Osteoblast (primary cell): ENCODE measurements at regions not wholly inside any gene's neighbourhood (a gene's known extent, or its start where the extent isn't known, plus 50 kb on each side); places are given as distances from the start of the nearest gene placed in this dataset.

Experiments used
- DNase-seq: peaks from one replicate; pipeline ENCODE4 v3.0.0; 2011; ENCODE audit warnings: low spot score, mixed read lengths; ENCODE audit not compliant: insufficient read length; ENCODE audit errors: missing footprints
- H2AFZ ChIP-seq: 2 replicates; pipeline ENCODE4 v1.6.0; 2011; ENCODE audit warnings: mild to moderate bottlenecking, low read length
- H3K27ac ChIP-seq: 2 replicates; pipeline ENCODE4 v1.5.1; 2011; ENCODE audit warnings: mild to moderate bottlenecking, low read depth, low read length, moderate library complexity
- H3K27me3 ChIP-seq: 2 replicates; pipeline ENCODE4 v1.6.0; 2012; ENCODE audit warnings: mild to moderate bottlenecking, control low read depth, inconsistent platforms, low read length, moderate library complexity; ENCODE audit not compliant: insufficient read depth
- H3K36me3 ChIP-seq: 2 replicates; pipeline ENCODE4 v1.5.1; 2011; ENCODE audit warnings: mild to moderate bottlenecking, low read length, control low read depth, moderate library complexity; ENCODE audit not compliant: insufficient read depth
- H3K4me1 ChIP-seq: 2 replicates; pipeline ENCODE4 v1.5.1; 2011; ENCODE audit warnings: mild to moderate bottlenecking, low read length, control low read depth, moderate library complexity; ENCODE audit not compliant: insufficient read depth
- H3K4me2 ChIP-seq: 2 replicates; pipeline ENCODE4 v1.6.0; 2011; ENCODE audit warnings: mild to moderate bottlenecking, low read length; ENCODE audit not compliant: insufficient read depth
- H3K4me3 ChIP-seq: fragments of 200-600 bp; sonication (generic); 3 replicates; pipeline ENCODE4 v1.5.1; 2012; ENCODE audit warnings: mild to moderate bottlenecking, low read length, inconsistent platforms; ENCODE audit not compliant: insufficient read depth
- H3K79me2 ChIP-seq: 2 replicates; pipeline ENCODE4 v1.6.0; 2012; ENCODE audit warnings: mild to moderate bottlenecking, low read length, control low read depth, inconsistent platforms; ENCODE audit not compliant: insufficient read depth
- H3K9me3 ChIP-seq: 2 replicates; pipeline ENCODE4 v1.5.1; 2011; ENCODE audit warnings: low read depth, low read length, control low read depth
- H4K20me1 ChIP-seq: 2 replicates; pipeline ENCODE4 v1.6.0; 2012; ENCODE audit warnings: mild to moderate bottlenecking, low read length, control low read depth; ENCODE audit not compliant: insufficient read depth
- TF ChIP-seq, protein P1 (sequence below): IDR thresholded peaks from 2 replicates; pipeline ENCODE4 v1.5.1; 2011; ENCODE audit warnings: mild to moderate bottlenecking, low read depth, low read length, moderate library complexity; ENCODE audit errors: extremely low read depth

DNA sequence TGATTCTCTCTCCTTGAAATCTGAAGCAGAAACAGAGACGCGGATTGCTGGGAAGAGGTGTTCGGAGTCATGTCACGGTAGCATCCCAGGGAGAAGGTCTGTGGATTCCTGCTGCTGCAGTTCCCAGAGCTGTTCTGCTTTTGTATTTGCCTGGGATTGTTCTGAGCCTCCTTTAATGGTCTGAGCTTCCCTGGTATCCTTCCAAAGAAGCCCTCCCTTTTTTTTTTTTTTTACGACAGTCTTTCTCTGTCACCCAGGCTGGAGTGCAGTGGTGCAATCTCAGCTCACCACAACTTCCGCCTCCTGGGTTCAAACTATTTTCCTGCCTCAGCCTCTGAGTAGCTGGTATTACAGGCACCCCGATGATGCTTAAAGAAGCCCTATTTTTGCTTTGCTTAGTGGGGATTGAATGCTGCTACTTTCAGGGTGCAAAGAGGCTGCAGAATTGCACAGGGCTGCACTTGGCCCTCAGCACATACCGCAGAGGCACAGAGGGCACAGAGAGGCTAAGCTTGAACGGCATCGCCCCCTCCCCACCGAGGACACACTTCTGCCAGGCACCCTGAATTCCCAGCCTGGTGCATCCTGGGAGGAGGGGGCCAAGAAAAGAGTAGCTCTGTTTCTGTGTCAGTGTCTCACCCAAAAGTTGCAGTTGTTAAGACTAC, 208.6 kb upstream of the GALNT17 start:
- Histone ChIP-seq H2AFZ (no peak overlapping the region), H3K9me3 (no peaks in the 10 kb centered on the region), H3K27me3 (no peaks in the 10 kb centered on the region), H4K20me1 (no peaks in the 10 kb centered on the region), H3K79me2 (no peaks in the 10 kb centered on the region), H3K27ac (no peak overlapping the region), H3K4me3 (no peak overlapping the region), H3K4me1 (no peaks in the 10 kb centered on the region), H3K4me2 (no peak overlapping the region), H3K36me3 (no peaks in the 10 kb centered on the region)
- TF ChIP-seq, protein P1, sequence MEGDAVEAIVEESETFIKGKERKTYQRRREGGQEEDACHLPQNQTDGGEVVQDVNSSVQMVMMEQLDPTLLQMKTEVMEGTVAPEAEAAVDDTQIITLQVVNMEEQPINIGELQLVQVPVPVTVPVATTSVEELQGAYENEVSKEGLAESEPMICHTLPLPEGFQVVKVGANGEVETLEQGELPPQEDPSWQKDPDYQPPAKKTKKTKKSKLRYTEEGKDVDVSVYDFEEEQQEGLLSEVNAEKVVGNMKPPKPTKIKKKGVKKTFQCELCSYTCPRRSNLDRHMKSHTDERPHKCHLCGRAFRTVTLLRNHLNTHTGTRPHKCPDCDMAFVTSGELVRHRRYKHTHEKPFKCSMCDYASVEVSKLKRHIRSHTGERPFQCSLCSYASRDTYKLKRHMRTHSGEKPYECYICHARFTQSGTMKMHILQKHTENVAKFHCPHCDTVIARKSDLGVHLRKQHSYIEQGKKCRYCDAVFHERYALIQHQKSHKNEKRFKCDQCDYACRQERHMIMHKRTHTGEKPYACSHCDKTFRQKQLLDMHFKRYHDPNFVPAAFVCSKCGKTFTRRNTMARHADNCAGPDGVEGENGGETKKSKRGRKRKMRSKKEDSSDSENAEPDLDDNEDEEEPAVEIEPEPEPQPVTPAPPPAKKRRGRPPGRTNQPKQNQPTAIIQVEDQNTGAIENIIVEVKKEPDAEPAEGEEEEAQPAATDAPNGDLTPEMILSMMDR, result no peak
- peak; percentile 58 for DNase-seq

DNA sequence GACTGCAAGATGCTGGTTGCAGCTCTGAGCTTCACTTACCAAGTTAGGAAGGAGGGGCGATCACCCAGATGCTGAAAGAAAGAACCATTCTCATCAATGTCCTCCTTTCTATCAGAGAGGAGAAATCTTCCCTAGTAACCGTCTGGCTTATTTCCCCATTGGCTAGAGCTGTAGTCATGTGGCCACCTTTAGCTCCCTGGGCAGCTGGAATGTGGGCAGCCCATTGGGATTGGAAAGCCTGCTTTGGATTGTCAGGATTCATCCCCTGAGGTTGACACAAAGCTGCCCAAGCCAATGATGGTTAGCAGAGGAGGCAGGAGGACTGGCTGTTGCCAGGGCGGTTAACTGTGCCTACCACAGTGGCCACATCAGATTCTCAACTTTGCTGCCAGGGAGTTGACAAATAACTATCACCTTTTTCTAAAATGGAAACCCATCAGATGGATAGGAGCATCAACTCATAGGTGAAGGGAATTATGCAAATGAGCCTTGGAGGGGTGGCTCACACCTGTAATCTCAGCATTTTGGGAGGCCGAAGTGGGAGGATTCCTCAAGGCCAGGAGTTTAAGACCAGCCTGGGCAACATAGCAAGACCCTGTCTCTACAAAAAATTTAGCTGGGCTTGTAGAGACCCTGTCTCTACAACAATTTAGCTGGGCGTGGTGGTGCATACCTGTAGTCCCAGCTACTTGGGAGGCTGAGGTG, 206.4 kb upstream of the GALNT17 start:
- Histone ChIP-seq H3K4me2 (no peak overlapping the region), H3K79me2 (no peaks in the 10 kb centered on the region), H3K27ac (no peak overlapping the region), H2AFZ (no peak overlapping the region), H3K4me1 (no peaks in the 10 kb centered on the region), H3K27me3 (no peaks in the 10 kb centered on the region), H3K9me3 (no peaks in the 10 kb centered on the region), H4K20me1 (no peaks in the 10 kb centered on the region), H3K4me3 (no peak overlapping the region), H3K36me3 (no peaks in the 10 kb centered on the region)
- no peak for DNase-seq
- TF ChIP-seq, protein P1, result no peak

DNA sequence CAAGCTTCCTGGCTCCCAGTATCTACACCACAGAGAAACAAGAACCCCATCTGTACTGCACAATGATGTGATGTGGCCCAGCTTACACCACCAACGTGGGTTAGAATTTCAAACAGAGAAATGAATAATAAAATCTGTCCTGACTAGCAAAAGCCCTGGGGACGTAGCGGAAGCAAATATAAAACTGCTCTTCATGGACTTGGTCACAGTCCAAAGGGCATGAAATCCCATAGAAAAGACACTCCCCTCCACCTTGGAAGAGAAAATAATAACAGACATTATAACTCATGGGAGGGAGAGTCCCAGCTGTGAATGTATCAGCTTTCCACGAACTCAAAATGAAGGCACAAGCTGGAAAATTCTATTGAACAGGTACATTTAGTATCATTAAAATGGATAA, 205.3 kb upstream of the GALNT17 start:
- Histone ChIP-seq H2AFZ (no peak overlapping the region), H3K27ac (no peak overlapping the region), H4K20me1 (no peaks in the 10 kb centered on the region), H3K27me3 (no peaks in the 10 kb centered on the region), H3K4me3 (no peak overlapping the region), H3K36me3 (no peaks in the 10 kb centered on the region), H3K9me3 (no peaks in the 10 kb centered on the region), H3K4me2 (no peak overlapping the region), H3K4me1 (no peaks in the 10 kb centered on the region), H3K79me2 (no peaks in the 10 kb centered on the region)
- TF ChIP-seq, protein P1, result no peak
- DNase-seq, result no peak

DNA sequence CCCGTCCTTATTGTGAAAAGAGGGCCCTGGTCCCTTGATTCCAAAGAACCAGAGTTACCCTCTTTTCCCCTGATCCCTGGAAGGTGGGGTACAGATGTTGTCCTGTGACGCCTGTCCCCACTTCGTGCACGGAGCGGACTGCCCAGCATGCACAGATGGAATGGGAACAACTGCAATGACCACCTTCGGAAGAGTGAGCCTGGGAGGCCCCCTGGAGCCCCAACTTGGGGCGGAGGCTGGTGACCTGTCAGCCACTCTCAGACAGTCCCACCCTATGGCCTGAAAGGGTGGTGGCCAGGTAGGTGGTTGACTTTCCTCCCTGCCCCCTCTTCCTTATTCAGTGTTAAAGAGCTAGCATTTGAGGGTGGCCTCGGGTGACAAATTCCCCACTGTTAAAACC, 196.6 kb upstream of the GALNT17 start:
- Histone ChIP-seq H3K9me3 (no peaks in the 10 kb centered on the region), H3K4me2 (no peak overlapping the region), H3K36me3 (no peaks in the 10 kb centered on the region), H2AFZ (no peak overlapping the region), H3K4me3 (no peak overlapping the region), H3K27me3 (no peaks in the 10 kb centered on the region), H3K79me2 (no peaks in the 10 kb centered on the region), H4K20me1 (no peaks in the 10 kb centered on the region), H3K27ac (no peak overlapping the region), H3K4me1 (no peaks in the 10 kb centered on the region)
- DNase-seq, result no peak
- TF ChIP-seq, protein P1, result no peak
